Activated CD8-positive, alpha-beta T cell treated with anti-CD3 and anti-CD28 coated beads for 36 hours (primary cell): ENCODE measurements at regions not wholly inside any gene's neighbourhood (a gene's known extent, or its start where the extent isn't known, plus 50 kb on each side); places are given as distances from the start of the nearest gene placed in this dataset.

Source experiments
- ATAC-seq: fragments of 200-7000 bp; cut with Tn5 transposase; one replicate; pipeline ENCODE4 v1.10.0; 2021; ENCODE audit warnings: mild to moderate bottlenecking, moderate library complexity
- CTCF ChIA-PET: fragments of 350-600 bp; sonication (Branson Sonifier 250); formaldehyde crosslinking; loops from one replicate; lab custom pipeline; 2021; ENCODE audit warnings: antibody characterized with exemption; lab: Charles Lee
- POLR2A ChIA-PET: fragments of 350-600 bp; sonication (Branson Sonifier 250); formaldehyde crosslinking; loops from one replicate; lab custom pipeline; 2021; ENCODE audit warnings: antibody characterized with exemption; lab: Charles Lee
- DNase-seq: peaks from one replicate; pipeline ENCODE4 v3.0.0-alpha.2; 2020
- H3K27ac Mint-ChIP-seq: one replicate; pipeline ENCODE4 v1.8.0; 2021; ENCODE audit warnings: mild to moderate bottlenecking, mixed read lengths
- H3K27me3 Mint-ChIP-seq: one replicate; pipeline ENCODE4 v1.8.0; 2021; ENCODE audit warnings: mixed read lengths
- H3K36me3 Mint-ChIP-seq: one replicate; pipeline ENCODE4 v1.8.0; 2021; ENCODE audit warnings: low read depth, mixed read lengths
- H3K4me1 Mint-ChIP-seq: one replicate; pipeline ENCODE4 v1.8.0; 2021; ENCODE audit warnings: low read depth, mixed read lengths
- H3K4me3 Mint-ChIP-seq: one replicate; pipeline ENCODE4 v1.8.0; 2021; ENCODE audit warnings: mild to moderate bottlenecking, moderate library complexity, mixed read lengths
- H3K9me3 Mint-ChIP-seq: one replicate; pipeline ENCODE4 v1.8.0; 2021; ENCODE audit warnings: mixed read lengths
- CTCF ChIP-seq: fragments of 200-600 bp; IDR thresholded peaks from one replicate; pipeline ENCODE4 v1.8.0; 2022; ENCODE audit warnings: antibody characterized with exemption, mild to moderate bottlenecking
- intact Hi-C: fragments of 100-400 bp; cut with micrococcal nuclease; formaldehyde crosslinking; loops from one replicate; pipeline ENCODE4 v1.10.0; 2022

- ATAC-seq (no peak), DNase-seq (no peak)
- H3K27me3 Mint-ChIP-seq = no peaks in the 10 kb centered on the region
- intact Hi-C loops = no loop called here
- H3K36me3 Mint-ChIP-seq = no peaks in the 10 kb centered on the region
- H3K9me3 Mint-ChIP-seq = peaks cover 3% of the 10 kb centered on the region
- CTCF ChIA-PET = no interaction called here
- TF ChIP-seq CTCF = no peak
- H3K27ac Mint-ChIP-seq = no peak overlapping the region
- no peak overlapping the region for H3K4me3 Mint-ChIP-seq
- POLR2A ChIA-PET = no interaction called here
- H3K4me1 Mint-ChIP-seq = no peaks in the 10 kb centered on the region
Measured at GRCh38 chr15:46442184-46442583, 807.4 kb downstream of the SQOR start.

GRCh38 chr15:46442901-46443590, 808.2 kb downstream of the SQOR start:
- H3K36me3 Mint-ChIP-seq = no peaks in the 10 kb centered on the region
- ChIA-PET POLR2A (no interaction called here), CTCF (no interaction called here)
- H3K27me3 Mint-ChIP-seq = no peaks in the 10 kb centered on the region
- DNase-seq (no peak), ATAC-seq (no peak)
- intact Hi-C loops = no loop called here
- H3K9me3 Mint-ChIP-seq = peaks cover 3% of the 10 kb centered on the region
- H3K27ac Mint-ChIP-seq = no peak overlapping the region
- H3K4me1 Mint-ChIP-seq = no peaks in the 10 kb centered on the region
- no peak for TF ChIP-seq CTCF
- H3K4me3 Mint-ChIP-seq = no peak overlapping the region

- H3K27ac Mint-ChIP-seq = no peak overlapping the region
- ChIA-PET CTCF (no interaction called here), POLR2A (no interaction called here)
- no peak for DNase-seq
- H3K4me1 Mint-ChIP-seq = no peaks in the 10 kb centered on the region
- H3K4me3 Mint-ChIP-seq = no peak overlapping the region
- H3K36me3 Mint-ChIP-seq = no peaks in the 10 kb centered on the region
- no peaks in the 10 kb centered on the region for H3K27me3 Mint-ChIP-seq
- no peak for TF ChIP-seq CTCF
- no peak for ATAC-seq
- intact Hi-C loops = no loop called here
- peaks cover 3% of the 10 kb centered on the region for H3K9me3 Mint-ChIP-seq
Measured at GRCh38 chr15:46450112-46450809, 815.4 kb downstream of the SQOR start.

- DNase-seq (no peak), ATAC-seq (no peak)
- H3K9me3 Mint-ChIP-seq = peaks cover 3% of the 10 kb centered on the region
- H3K36me3 Mint-ChIP-seq = no peaks in the 10 kb centered on the region
- ChIA-PET CTCF (no interaction called here), POLR2A (no interaction called here)
- H3K4me3 Mint-ChIP-seq = no peak overlapping the region
- TF ChIP-seq CTCF = no peak
- intact Hi-C loops = no loop called here
- no peak overlapping the region for H3K27ac Mint-ChIP-seq
- H3K27me3 Mint-ChIP-seq = no peaks in the 10 kb centered on the region
- H3K4me1 Mint-ChIP-seq = no peaks in the 10 kb centered on the region
Measured at GRCh38 chr15:46450810-46451182, 816.0 kb downstream of the SQOR start.

- no peaks in the 10 kb centered on the region for H3K27me3 Mint-ChIP-seq
- DNase-seq (no peak), ATAC-seq (no peak)
- H3K9me3 Mint-ChIP-seq = peaks cover 3% of the 10 kb centered on the region
- no peak for TF ChIP-seq CTCF
- H3K4me3 Mint-ChIP-seq = no peak overlapping the region
- intact Hi-C loops = no loop called here
- no peak overlapping the region for H3K27ac Mint-ChIP-seq
- CTCF ChIA-PET = no interaction called here
- H3K4me1 Mint-ChIP-seq = no peaks in the 10 kb centered on the region
- POLR2A ChIA-PET = no interaction called here
- H3K36me3 Mint-ChIP-seq = no peaks in the 10 kb centered on the region
Measured at GRCh38 chr15:46452297-46452820, 817.5 kb downstream of the SQOR start.
